ENCODE measurements at regions not wholly inside any gene's neighbourhood (a gene's known extent, or its start where the extent isn't known, plus 50 kb on each side); places are given as distances from the start of the nearest gene placed in this dataset.

- TF ChIP-seq, protein P1, sequence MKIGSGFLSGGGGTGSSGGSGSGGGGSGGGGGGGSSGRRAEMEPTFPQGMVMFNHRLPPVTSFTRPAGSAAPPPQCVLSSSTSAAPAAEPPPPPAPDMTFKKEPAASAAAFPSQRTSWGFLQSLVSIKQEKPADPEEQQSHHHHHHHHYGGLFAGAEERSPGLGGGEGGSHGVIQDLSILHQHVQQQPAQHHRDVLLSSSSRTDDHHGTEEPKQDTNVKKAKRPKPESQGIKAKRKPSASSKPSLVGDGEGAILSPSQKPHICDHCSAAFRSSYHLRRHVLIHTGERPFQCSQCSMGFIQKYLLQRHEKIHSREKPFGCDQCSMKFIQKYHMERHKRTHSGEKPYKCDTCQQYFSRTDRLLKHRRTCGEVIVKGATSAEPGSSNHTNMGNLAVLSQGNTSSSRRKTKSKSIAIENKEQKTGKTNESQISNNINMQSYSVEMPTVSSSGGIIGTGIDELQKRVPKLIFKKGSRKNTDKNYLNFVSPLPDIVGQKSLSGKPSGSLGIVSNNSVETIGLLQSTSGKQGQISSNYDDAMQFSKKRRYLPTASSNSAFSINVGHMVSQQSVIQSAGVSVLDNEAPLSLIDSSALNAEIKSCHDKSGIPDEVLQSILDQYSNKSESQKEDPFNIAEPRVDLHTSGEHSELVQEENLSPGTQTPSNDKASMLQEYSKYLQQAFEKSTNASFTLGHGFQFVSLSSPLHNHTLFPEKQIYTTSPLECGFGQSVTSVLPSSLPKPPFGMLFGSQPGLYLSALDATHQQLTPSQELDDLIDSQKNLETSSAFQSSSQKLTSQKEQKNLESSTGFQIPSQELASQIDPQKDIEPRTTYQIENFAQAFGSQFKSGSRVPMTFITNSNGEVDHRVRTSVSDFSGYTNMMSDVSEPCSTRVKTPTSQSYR (CRISPR knock-in tag; IDR thresholded peaks at IDR 0.05; ENCODE audit: borderline replicate concordance), result peak; percentile 58; the same call in 1 of the 2 replicates
- TF ChIP-seq ZMYM3 (CRISPR knock-in tag; IDR thresholded peaks at IDR 0.05), result peak; percentile 28; the same call in 1 of the 2 replicates
- TF ChIP-seq RXRB (CRISPR knock-in tag; IDR thresholded peaks at IDR 0.05; ENCODE audit: borderline replicate concordance), result peak; percentile 64; the same call in 1 of the 2 replicates
- TF ChIP-seq ESRRA (CRISPR knock-in tag; IDR thresholded peaks at IDR 0.05; ENCODE audit: low read depth), result peak; percentile 57; the same call in 1 of the 2 replicates
- TF ChIP-seq CREM (IDR thresholded peaks at IDR 0.05), result peak; percentile 26; the same call in 1 of the 2 replicates
- TF ChIP-seq CREM (CRISPR knock-in tag; IDR thresholded peaks at IDR 0.05), result no peak
- no peak for TF ChIP-seq ZNF382 (CRISPR knock-in tag; IDR thresholded peaks at IDR 0.05; ENCODE audit: borderline replicate concordance)
- 0 out of 2 replicates have a peak, but pooled peaks have one; percentile 21 for TF ChIP-seq YEATS4 (CRISPR knock-in tag; IDR thresholded peaks at IDR 0.05; ENCODE audit: borderline replicate concordance)
- TF ChIP-seq HOXA3 (CRISPR knock-in tag; IDR thresholded peaks at IDR 0.05), result peak; percentile 61; the same call in 1 of the 2 replicates
- 0 out of 2 replicates have a peak, but pooled peaks have one; percentile 27 for TF ChIP-seq ZNF224 (CRISPR knock-in tag; IDR thresholded peaks at IDR 0.05)
- TF ChIP-seq FOXP1 (IDR thresholded peaks at IDR 0.05), result no peak
- peak; percentile 70 for TF ChIP-seq FOXP1 (CRISPR knock-in tag; IDR thresholded peaks at IDR 0.05)
- TF ChIP-seq FOXA3 (CRISPR knock-in tag; IDR thresholded peaks at IDR 0.05), result peak; percentile 55
- TF ChIP-seq PHB2 (IDR thresholded peaks at IDR 0.05; ENCODE audit: partially characterized antibody), result no peak
- TF ChIP-seq FOXA1 (IDR thresholded peaks at IDR 0.05), result no peak
- TF ChIP-seq FOXA1 (CRISPR knock-in tag; IDR thresholded peaks at IDR 0.05), result peak; percentile 46; the same call in 1 of the 2 replicates
- 0 out of 2 replicates have a peak, but pooled peaks have one; percentile 46 for TF ChIP-seq ZNF710 (CRISPR knock-in tag; IDR thresholded peaks at IDR 0.05; ENCODE audit: borderline replicate concordance)
- peak; percentile 39; the same call in 1 of the 2 replicates for TF ChIP-seq THRA (CRISPR knock-in tag; IDR thresholded peaks at IDR 0.05; ENCODE audit: borderline replicate concordance)
- TF ChIP-seq ZNF430 (CRISPR knock-in tag; IDR thresholded peaks at IDR 0.05), result no peak
- TF ChIP-seq SOX6 (IDR thresholded peaks at IDR 0.05), result no peak
- peak; percentile 88 for TF ChIP-seq SOX6 (CRISPR knock-in tag; IDR thresholded peaks at IDR 0.05)
- TF ChIP-seq ISL2 (CRISPR knock-in tag; IDR thresholded peaks at IDR 0.05), result peak; percentile 30; the same call in 1 of the 2 replicates
- peak; percentile 57; the same call in 1 of the 2 replicates for TF ChIP-seq ZNF280B (CRISPR knock-in tag; IDR thresholded peaks at IDR 0.05; ENCODE audit: borderline replicate concordance)
Observed at GRCh38 chr14:95398630-95399547, 79.2 kb upstream of the CLMN start (continued).

Measured in HepG2 (cell line).